HG03439 (cell line): ENCODE measurements at regions not wholly inside any gene's neighbourhood (a gene's known extent, or its start where the extent isn't known, plus 50 kb on each side); places are given as distances from the start of the nearest gene placed in this dataset.
"Not testable (repeated sequence)": the region's sequence is repeated elsewhere in the genome, so short reads cannot be mapped to it uniquely, and the experiment has no call there.

Experiments used
- ATAC-seq: cut with Tn5 transposase; IDR thresholded peaks from one replicate; pipeline ENCODE4 v1.9.1; 2021; ENCODE audit warnings: mild to moderate bottlenecking, moderate library complexity; ENCODE audit not compliant: unreplicated experiment

GRCh38 chr21:28877318-28877884 lies 115.3 kb downstream of the LTN1 start:
- ATAC-seq, result no peak

- ATAC-seq, result no peak
Observed at GRCh38 chr21:28875078-28875477, 117.6 kb downstream of the LTN1 start.

- no peak for ATAC-seq
Observed at GRCh38 chr21:28872218-28872617, 120.5 kb downstream of the LTN1 start.

- ATAC-seq, result no peak
Observed at GRCh38 chr21:28871388-28872010, 121.2 kb downstream of the LTN1 start.

- no peak for ATAC-seq
Observed at GRCh38 chr21:28867401-28867800, 125.3 kb downstream of the LTN1 start.

GRCh38 chr21:28865488-28866186 lies 127.0 kb downstream of the LTN1 start:
- no peak for ATAC-seq

- no peak for ATAC-seq
Observed at GRCh38 chr21:28858424-28858823, 134.3 kb downstream of the LTN1 start.

- ATAC-seq, result no peak
Observed at GRCh38 chr21:28857752-28858151, 134.9 kb downstream of the LTN1 start.

- ATAC-seq, result no peak
Observed at GRCh38 chr21:28856588-28857250, 136.0 kb downstream of the LTN1 start.

GRCh38 chr21:28852706-28853105 lies 140.0 kb downstream of the LTN1 start:
- no peak for ATAC-seq

GRCh38 chr21:28851645-28852044 lies 141.0 kb downstream of the LTN1 start:
- ATAC-seq, result no peak

GRCh38 chr21:28839237-28839636 lies 153.4 kb downstream of the LTN1 start:
- not testable (repeated sequence) for ATAC-seq

- ATAC-seq, result not testable (repeated sequence)
Observed at GRCh38 chr21:28837426-28837825, 155.3 kb downstream of the LTN1 start.

- ATAC-seq, result not testable (repeated sequence)
Observed at GRCh38 chr21:28836588-28836987, 156.1 kb downstream of the LTN1 start.

- ATAC-seq, result no peak
Observed at GRCh38 chr21:28834335-28835238, 158.1 kb downstream of the LTN1 start.

- no peak for ATAC-seq
Observed at GRCh38 chr21:28833609-28834008, 159.1 kb downstream of the LTN1 start.

- ATAC-seq, result no peak
Observed at GRCh38 chr21:28833182-28833581, 159.5 kb downstream of the LTN1 start.

GRCh38 chr21:28832715-28833061 lies 160.0 kb downstream of the LTN1 start:
- no peak for ATAC-seq

- ATAC-seq, result no peak
Observed at GRCh38 chr21:28832013-28832714, 160.5 kb downstream of the LTN1 start.

GRCh38 chr21:28828981-28829380 lies 163.7 kb downstream of the LTN1 start:
- ATAC-seq, result no peak
